Suprapubic skin (tissue), 4 donors: ENCODE measurements at regions not wholly inside any gene's neighbourhood (a gene's known extent, or its start where the extent isn't known, plus 50 kb on each side); places are given as distances from the start of the nearest gene placed in this dataset.

Experiments
- DNase-seq, 2 donors: peaks; one replicate each; pipeline ENCODE4 v3.0.0-alpha.2; 2019; ENCODE audit warnings: low spot score in 2 of 2
- H3K27ac ChIP-seq: fragments of 200-600 bp; sonication (generic); one replicate; pipeline ENCODE4 v1.5.1; 2019
- H3K27me3 ChIP-seq: fragments of 200-600 bp; sonication (generic); one replicate; pipeline ENCODE4 v1.5.1; 2019
- H3K36me3 ChIP-seq: fragments of 200-600 bp; sonication (generic); one replicate; pipeline ENCODE4 v1.5.1; 2019
- H3K4me1 ChIP-seq: fragments of 200-600 bp; sonication (generic); one replicate; pipeline ENCODE4 v1.5.1; 2019
- H3K4me3 ChIP-seq: fragments of 200-600 bp; sonication (generic); one replicate; pipeline ENCODE4 v1.5.1; 2019; ENCODE audit warnings: mild to moderate bottlenecking
- H3K9me3 ChIP-seq: fragments of 200-600 bp; sonication (generic); one replicate; pipeline ENCODE4 v1.5.1; 2019
- CTCF ChIP-seq, 2 donors: fragments of 200-600 bp in 1 of 2; fragments of 450-650 bp in 1 of 2; sonication (generic) in 1 of 2; IDR thresholded peaks; one replicate each; pipeline ENCODE4 v1.5.1; 2016 to 2019; ENCODE audit warnings: antibody characterized with exemption in 2 of 2, mild to moderate bottlenecking in 1 of 2, moderate library complexity in 1 of 2
- EP300 ChIP-seq: sonication (generic); formaldehyde crosslinking; IDR thresholded peaks from one replicate; pipeline ENCODE4 v1.6.1; 2017; ENCODE audit warnings: antibody characterized with exemption
- POLR2A ChIP-seq, 2 donors: fragments of 450-650 bp; IDR thresholded peaks; one replicate each; pipeline ENCODE4 v1.6.1; 2017; ENCODE audit warnings: antibody characterized with exemption in 2 of 2, mild to moderate bottlenecking in 2 of 2, moderate library complexity in 2 of 2
- POLR2AphosphoS5 ChIP-seq, 3 donors: sonication (generic); formaldehyde crosslinking; IDR thresholded peaks; one replicate each; pipeline ENCODE4 v1.6.1; 2017; ENCODE audit warnings: antibody characterized with exemption in 3 of 3
- WGBS: methylation state at CpG from one replicate; pipeline ENCODE4 v1.1.5; 2018; 5-methylcytosine and 5-hydroxymethylcytosine counted together

GRCh38 chr15:36415643-36416042, 163.8 kb upstream of the CDIN1 start:
- DNase-seq: no peak
- no peak for TF ChIP-seq EP300
- no peak for TF ChIP-seq CTCF (IDR thresholded peaks at IDR 0.05)
- TF ChIP-seq POLR2A (IDR thresholded peaks at IDR 0.05): no peak
- no peak for TF ChIP-seq POLR2AphosphoS5 (IDR thresholded peaks at IDR 0.05)
- Histone ChIP-seq H3K9me3 (no peaks in the 10 kb centered on the region), H3K36me3 (no peaks in the 10 kb centered on the region), H3K4me3 (no peak overlapping the region), H3K27ac (no peak overlapping the region), H3K27me3 (no peaks in the 10 kb centered on the region), H3K4me1 (no peaks in the 10 kb centered on the region)
- 93% methylated on average over 1 of the region's 1 CpG for WGBS

- H3K27me3 ChIP-seq: no peaks in the 10 kb centered on the region
- no peaks in the 10 kb centered on the region for H3K9me3 ChIP-seq
- 94% methylated on average over 2 of the region's 2 CpGs for WGBS
- no peak for DNase-seq
- no peaks in the 10 kb centered on the region for H3K4me1 ChIP-seq
- H3K27ac ChIP-seq: no peak overlapping the region
- no peaks in the 10 kb centered on the region for H3K36me3 ChIP-seq
- H3K4me3 ChIP-seq: no peak overlapping the region
- TF ChIP-seq POLR2A (IDR thresholded peaks at IDR 0.05) (no peak), CTCF (IDR thresholded peaks at IDR 0.05) (no peak), POLR2AphosphoS5 (IDR thresholded peaks at IDR 0.05) (no peak), EP300 (no peak)
Measured at GRCh38 chr15:36422631-36423030, 156.8 kb upstream of the CDIN1 start.

GRCh38 chr15:36426691-36427090, 152.7 kb upstream of the CDIN1 start:
- no peaks in the 10 kb centered on the region for H3K9me3 ChIP-seq
- H3K4me3 ChIP-seq: no peak overlapping the region
- no peak for DNase-seq
- 75% methylated on average over 4 of the region's 4 CpGs for WGBS
- H3K4me1 ChIP-seq: no peaks in the 10 kb centered on the region
- H3K36me3 ChIP-seq: no peaks in the 10 kb centered on the region
- H3K27ac ChIP-seq: no peak overlapping the region
- TF ChIP-seq POLR2A (IDR thresholded peaks at IDR 0.05): no peak
- H3K27me3 ChIP-seq: no peaks in the 10 kb centered on the region

- 59% methylated on average over 4 of the region's 4 CpGs for WGBS
- Histone ChIP-seq H3K36me3 (no peaks in the 10 kb centered on the region), H3K4me3 (no peak overlapping the region), H3K9me3 (no peaks in the 10 kb centered on the region), H3K27me3 (no peaks in the 10 kb centered on the region), H3K4me1 (no peaks in the 10 kb centered on the region), H3K27ac (peak overlapping the region; percentile 20)
- no peak for TF ChIP-seq EP300
- TF ChIP-seq POLR2AphosphoS5 (IDR thresholded peaks at IDR 0.05): no peak
- no peak for TF ChIP-seq POLR2A (IDR thresholded peaks at IDR 0.05)
- no peak for DNase-seq
Measured at GRCh38 chr15:36428102-36428845, 151.2 kb upstream of the CDIN1 start.

GRCh38 chr15:36429707-36430106, 149.7 kb upstream of the CDIN1 start:
- Histone ChIP-seq H3K27me3 (no peaks in the 10 kb centered on the region), H3K9me3 (no peaks in the 10 kb centered on the region), H3K4me1 (no peaks in the 10 kb centered on the region), H3K36me3 (no peaks in the 10 kb centered on the region), H3K27ac (no peak overlapping the region), H3K4me3 (no peak overlapping the region)
- TF ChIP-seq POLR2AphosphoS5 (IDR thresholded peaks at IDR 0.05) (no peak), CTCF (IDR thresholded peaks at IDR 0.05) (no peak), EP300 (no peak), POLR2A (IDR thresholded peaks at IDR 0.05) (no peak)
- 84% methylated on average over 2 of the region's 2 CpGs for WGBS
- no peak for DNase-seq

- no peaks in the 10 kb centered on the region for H3K27me3 ChIP-seq
- no peak for TF ChIP-seq EP300
- no peak for TF ChIP-seq CTCF (IDR thresholded peaks at IDR 0.05)
- TF ChIP-seq POLR2AphosphoS5 (IDR thresholded peaks at IDR 0.05): no peak
- TF ChIP-seq POLR2A (IDR thresholded peaks at IDR 0.05): no peak
- no peaks in the 10 kb centered on the region for H3K36me3 ChIP-seq
- no peaks in the 10 kb centered on the region for H3K4me1 ChIP-seq
- H3K27ac ChIP-seq: no peak overlapping the region
- no peak for DNase-seq
- H3K9me3 ChIP-seq: no peaks in the 10 kb centered on the region
- 89% methylated on average over 1 of the region's 1 CpG for WGBS
- no peak overlapping the region for H3K4me3 ChIP-seq
Measured at GRCh38 chr15:36430280-36430679, 149.1 kb upstream of the CDIN1 start.
